Mammary epithelial cell (primary cell): ENCODE measurements at regions not wholly inside any gene's neighbourhood (a gene's known extent, or its start where the extent isn't known, plus 50 kb on each side); places are given as distances from the start of the nearest gene placed in this dataset.

Experiments
- CTCF ChIP-seq, 2 donors: IDR thresholded peaks in 1 of 2; conservative IDR thresholded peaks in 1 of 2; 2 replicates each; pipeline ENCODE4 v1.5.1; 2011 to 2012; ENCODE audit warnings: inconsistent platforms in 2 of 2, low read length in 2 of 2, mild to moderate bottlenecking in 2 of 2, control low read depth in 1 of 2, low read depth in 1 of 2; ENCODE audit not compliant: insufficient read depth in 1 of 2; ENCODE audit errors: extremely low read depth in 1 of 2
- EZH2 ChIP-seq: IDR thresholded peaks from 2 replicates; pipeline ENCODE4 v1.6.1; 2012; ENCODE audit warnings: low read length, inconsistent platforms, borderline replicate concordance

DNA sequence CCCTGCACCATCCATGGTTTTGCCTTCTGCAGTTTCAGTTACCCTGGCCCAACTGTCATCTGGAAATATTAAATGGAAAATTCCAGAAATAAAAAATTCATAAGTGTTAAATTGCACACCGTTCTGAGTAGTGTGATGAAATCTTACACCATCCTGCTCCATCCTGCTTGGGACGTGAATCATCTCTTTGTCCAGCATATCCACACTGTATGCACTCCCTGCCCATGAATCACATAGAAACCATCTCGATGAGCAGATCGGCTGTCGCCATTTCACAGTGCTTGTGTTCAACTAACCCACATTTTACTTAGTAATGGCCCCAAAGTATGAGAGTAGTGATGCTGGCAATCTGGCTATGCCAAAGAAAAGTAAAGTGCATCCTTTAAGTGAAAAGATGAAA lies 105.9 kb upstream of the ID4 start:
- TF ChIP-seq CTCF (conservative IDR thresholded peaks at IDR 0.05 in 1 of 2, IDR thresholded peaks at IDR 0.05 in 1 of 2; ENCODE audit: extremely low read depth in 1 of 2, insufficient read depth in 1 of 2, low read depth in 1 of 2, low read length in 2 of 2) (no peak), EZH2 (no peak)
